Heart left ventricle (tissue), 16 donors: ENCODE measurements at regions not wholly inside any gene's neighbourhood (a gene's known extent, or its start where the extent isn't known, plus 50 kb on each side); places are given as distances from the start of the nearest gene placed in this dataset.

Experiments used
- ATAC-seq, 4 donors: fragments of 200-7000 bp; cut with Tn5 transposase; one replicate each; pipeline ENCODE4 v1.9.1; 2020 to 2022; ENCODE audit warnings: moderate library complexity in 4 of 4, mild to moderate bottlenecking in 3 of 4, moderate number of reproducible peaks in 1 of 4
- DNase-seq, 5 donors: peaks; one replicate each; pipeline ENCODE4 v3.0.0-alpha.2; 2020
- H3K27ac ChIP-seq, 12 donors: fragments of 200-600 bp; sonication (generic) in 4 of 12; one replicate each; pipeline versions ENCODE4 v1.5.0 to v1.8.0; 2016 to 2022; ENCODE audit warnings: mild to moderate bottlenecking in 2 of 12
- H3K27me3 ChIP-seq, 9 donors: fragments of 200-600 bp; sonication (generic) in 2 of 9; one replicate each; pipeline versions ENCODE4 v1.5.1 to v1.8.0; 2016 to 2022; ENCODE audit warnings: mild to moderate bottlenecking in 3 of 9
- H3K36me3 ChIP-seq, 9 donors: fragments of 200-600 bp; sonication (generic) in 2 of 9; one replicate each; pipeline versions ENCODE4 v1.5.0 to v1.8.0; 2018 to 2022; ENCODE audit warnings: mild to moderate bottlenecking in 2 of 9
- H3K4me1 ChIP-seq, 12 donors: fragments of 200-600 bp; sonication (generic) in 4 of 12; one replicate each; pipeline versions ENCODE4 v1.5.0 to v1.8.0; 2016 to 2022; ENCODE audit warnings: mild to moderate bottlenecking in 3 of 12
- H3K4me3 ChIP-seq, 12 donors: fragments of 200-600 bp; sonication (generic) in 4 of 12; one replicate each; pipeline versions ENCODE4 v1.5.0 to v1.8.0; 2017 to 2022; ENCODE audit warnings: mild to moderate bottlenecking in 9 of 12, moderate library complexity in 4 of 12
- H3K9me3 ChIP-seq, 12 donors: fragments of 200-600 bp; sonication (generic) in 4 of 12; one replicate each; pipeline versions ENCODE4 v1.5.0 to v1.8.0; 2016 to 2022; ENCODE audit warnings: mild to moderate bottlenecking in 1 of 12
- POLR2A ChIP-seq, 2 donors: fragments of 450-650 bp; IDR thresholded peaks; one replicate each; pipeline ENCODE4 v1.6.1; 2017; ENCODE audit warnings: antibody characterized with exemption in 2 of 2, mild to moderate bottlenecking in 2 of 2, moderate library complexity in 2 of 2
- WGBS, 4 donors: extraction: QIAGEN DNeasy Blood & Tissue Kit in 2 of 4; methylation state at CpG; one replicate each; pipeline versions ENCODE4 v1.1.5 to v1.1.7; 2013 to 2018; 5-methylcytosine and 5-hydroxymethylcytosine counted together
- intact Hi-C, 10 donors: fragments of 100-400 bp; cut with DNase I; formaldehyde crosslinking; loops; one replicate each; pipeline versions ENCODE4 v1.11.1 to v1.14.2; 2022
- TF ChIP-seq, protein P1 (sequence below), 12 donors: fragments of 200-600 bp; sonication (generic) in 4 of 12; IDR thresholded peaks; one replicate each; pipeline versions ENCODE4 v1.5.0 to v1.8.0; 2018 to 2022; ENCODE audit warnings: antibody characterized with exemption in 12 of 12, mild to moderate bottlenecking in 5 of 12
- donor health status: ischemic (EF 13 %, LVEDD 7.1; RV severe dilation, severe dysfunction).
- donor health status: healthy with polysubstance abuse.
- donor health status: DM: no; HTN: yes; CAD: no.
- donor health status: DM: no; HTN: no; CAD: no.
- donor health status: ischemic (EF 25% LVEDD 6.9; RV normal size, moderate dysfunction).
- donor health status: ischemic (EF 25% LVEDD 5.7; RV mildly dilated, moderate dysfunction).
- donor health status: healthy.
- donor health status: DM: yes; HTN: yes; CAD: no.
- donor health status: ischemic (EF 35%, LVEDD 5.7; RV mildly dilated, moderate dysfunction).
- donor health status: nonischemic (EF 11% LVEDD 7.7; RV severe dilation, severe dysfunction).
- donor health status: DM: yes; HTN: yes; CAD: no.
- donor health status: PGD.
- donor health status: ischemic (EF 29% LVEDD 5.4; RV normal size, mild dysfunction).
- donor health status: nonischemic (EF 23%, LVEDD 6.1; RV moderate dilation, normal function).

DNA sequence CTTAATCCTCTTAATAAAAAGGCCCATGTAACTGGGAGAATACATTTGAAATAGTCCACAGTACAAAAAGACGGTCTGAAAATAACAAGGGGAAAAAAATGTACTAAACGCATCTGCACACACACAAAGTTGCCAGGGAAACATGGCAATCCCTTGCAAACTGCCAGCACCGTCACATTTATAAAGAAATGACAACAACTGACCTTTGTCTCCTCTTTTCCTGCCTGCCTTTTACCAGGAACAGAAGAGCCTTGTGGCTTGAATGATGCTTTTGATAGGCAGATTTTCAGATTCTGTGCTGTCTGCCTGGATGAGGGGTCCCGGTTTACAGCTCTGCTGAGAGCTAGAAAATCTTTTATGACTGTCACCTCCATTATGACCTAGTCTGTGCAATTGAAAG lies 308.6 kb upstream of the ZFP64 start:
- Histone ChIP-seq H3K4me3 (no peak overlapping the region), H3K36me3 (no peaks in the 10 kb centered on the region), H3K27me3 (peaks cover 0 to 11% (median 0%) of the 10 kb centered on the region in 9 donors), H3K9me3 (peaks cover 0 to 5% (median 0%) of the 10 kb centered on the region in 12 donors), H3K4me1 (no peaks in the 10 kb centered on the region), H3K27ac (no peak overlapping the region)
- intact Hi-C loops = no loop called here
- ATAC-seq (no peak), DNase-seq (no peak)
- 64 to 77% (median 69%) methylated on average over 4 of the region's 4 CpGs for WGBS, 4 donors
- TF ChIP-seq, protein P1, sequence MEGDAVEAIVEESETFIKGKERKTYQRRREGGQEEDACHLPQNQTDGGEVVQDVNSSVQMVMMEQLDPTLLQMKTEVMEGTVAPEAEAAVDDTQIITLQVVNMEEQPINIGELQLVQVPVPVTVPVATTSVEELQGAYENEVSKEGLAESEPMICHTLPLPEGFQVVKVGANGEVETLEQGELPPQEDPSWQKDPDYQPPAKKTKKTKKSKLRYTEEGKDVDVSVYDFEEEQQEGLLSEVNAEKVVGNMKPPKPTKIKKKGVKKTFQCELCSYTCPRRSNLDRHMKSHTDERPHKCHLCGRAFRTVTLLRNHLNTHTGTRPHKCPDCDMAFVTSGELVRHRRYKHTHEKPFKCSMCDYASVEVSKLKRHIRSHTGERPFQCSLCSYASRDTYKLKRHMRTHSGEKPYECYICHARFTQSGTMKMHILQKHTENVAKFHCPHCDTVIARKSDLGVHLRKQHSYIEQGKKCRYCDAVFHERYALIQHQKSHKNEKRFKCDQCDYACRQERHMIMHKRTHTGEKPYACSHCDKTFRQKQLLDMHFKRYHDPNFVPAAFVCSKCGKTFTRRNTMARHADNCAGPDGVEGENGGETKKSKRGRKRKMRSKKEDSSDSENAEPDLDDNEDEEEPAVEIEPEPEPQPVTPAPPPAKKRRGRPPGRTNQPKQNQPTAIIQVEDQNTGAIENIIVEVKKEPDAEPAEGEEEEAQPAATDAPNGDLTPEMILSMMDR (IDR thresholded peaks at IDR 0.05) = no peak
- no peak for TF ChIP-seq POLR2A (IDR thresholded peaks at IDR 0.05)

DNA sequence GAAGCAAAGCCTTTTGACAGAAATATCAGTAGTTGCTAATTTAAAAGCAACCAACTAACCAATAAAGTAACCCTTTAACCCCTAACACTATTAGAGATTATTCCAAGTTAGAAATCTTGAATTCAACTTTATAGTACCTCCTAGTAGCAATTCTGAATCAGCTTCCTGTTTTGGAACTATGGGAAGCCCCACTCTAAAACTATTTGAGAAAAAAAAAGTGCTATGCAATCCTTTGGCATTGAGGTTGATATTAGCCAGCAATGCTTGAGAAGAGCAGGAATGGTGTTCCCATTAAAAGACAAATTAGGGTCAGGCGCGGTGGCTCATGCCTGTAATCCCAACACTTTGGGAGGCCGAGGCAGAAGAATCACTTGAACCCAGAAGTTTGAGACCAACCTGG lies 306.2 kb upstream of the ZFP64 start:
- ATAC-seq (no peak), DNase-seq (no peak)
- H3K36me3 ChIP-seq = no peaks in the 10 kb centered on the region
- peaks cover 0 to 11% (median 0%) of the 10 kb centered on the region in 9 donors for H3K27me3 ChIP-seq
- no peak overlapping the region for H3K27ac ChIP-seq
- TF ChIP-seq, protein P1 (IDR thresholded peaks at IDR 0.05) = no peak
- no peak for TF ChIP-seq POLR2A (IDR thresholded peaks at IDR 0.05)
- H3K4me1 ChIP-seq = peaks cover 0 to 7% (median under 1%) of the 10 kb centered on the region in 12 donors
- no peaks in the 10 kb centered on the region for H3K9me3 ChIP-seq
- H3K4me3 ChIP-seq = no peak overlapping the region
- intact Hi-C loops = no loop called here
- 67 to 82% (median 80%) methylated on average over 3 of the region's 3 CpGs for whole genome bisulfite sequencing, 4 donors

- intact Hi-C loops = no loop called here
- DNase-seq (no peak), ATAC-seq (no peak)
- H3K4me3 ChIP-seq = no peak overlapping the region
- peaks cover 0 to 10% (median 2%) of the 10 kb centered on the region in 12 donors for H3K4me1 ChIP-seq
- H3K9me3 ChIP-seq = no peaks in the 10 kb centered on the region
- 84 to 93% (median 90%) methylated on average over 3 of the region's 3 CpGs for WGBS, 4 donors
- no peak for TF ChIP-seq POLR2A (IDR thresholded peaks at IDR 0.05)
- TF ChIP-seq, protein P1 (IDR thresholded peaks at IDR 0.05) = no peak
- no peak overlapping the region for H3K27ac ChIP-seq
- peaks cover 0 to 2% (median 0%) of the 10 kb centered on the region in 9 donors for H3K27me3 ChIP-seq
- H3K36me3 ChIP-seq = no peaks in the 10 kb centered on the region
These were observed 304.6 kb upstream of the ZFP64 start for GRCh38 chr20:52496191-52496590.

DNA sequence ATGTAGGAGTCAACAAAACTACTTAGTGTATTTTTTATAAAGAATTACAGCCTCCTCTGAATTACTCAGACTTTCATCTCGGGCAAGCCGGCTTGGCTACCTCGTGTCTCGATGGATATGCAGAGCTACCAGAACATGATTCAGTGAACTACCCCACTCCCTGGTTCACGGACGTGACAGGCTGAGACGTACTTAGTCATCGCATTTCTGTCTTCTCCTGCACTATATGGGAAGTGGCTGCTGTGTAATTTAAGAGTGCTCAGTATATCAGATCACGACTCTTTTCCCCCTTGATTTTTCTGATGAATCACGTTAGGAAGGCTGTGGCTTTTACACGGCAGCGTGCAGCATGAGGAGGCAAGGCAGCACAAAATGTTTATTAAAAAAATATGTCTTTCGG lies 302.7 kb upstream of the ZFP64 start:
- H3K9me3 ChIP-seq = no peaks in the 10 kb centered on the region

More for the DNA sequence above, 302.7 kb upstream of the ZFP64 start:
- no peak for DNase-seq
- H3K36me3 ChIP-seq = no peaks in the 10 kb centered on the region
- H3K4me1 ChIP-seq = peaks cover 0 to 10% (median 2%) of the 10 kb centered on the region in 12 donors
- WGBS, 4 donors = 44 to 65% (median 57%) methylated on average over 13 of the region's 13 CpGs
- intact Hi-C loops = no loop called here
- H3K27me3 ChIP-seq = peaks cover 0 to 4% (median 0%) of the 10 kb centered on the region in 9 donors
- H3K4me3 ChIP-seq = peak overlapping the region in 1 of 12 donors; percentile 49
- H3K27ac ChIP-seq = no peak overlapping the region
- ATAC-seq = peak in 1 of 4 donors; percentile 75
- TF ChIP-seq, protein P1 (IDR thresholded peaks at IDR 0.05) = no peak
- TF ChIP-seq POLR2A (IDR thresholded peaks at IDR 0.05) = no peak
